B cell (primary cell): ENCODE measurements at regions not wholly inside any gene's neighbourhood (a gene's known extent, or its start where the extent isn't known, plus 50 kb on each side); places are given as distances from the start of the nearest gene placed in this dataset.

Source experiments
- ATAC-seq: fragments of 200-7000 bp; cut with Tn5 transposase; one replicate; pipeline ENCODE4 v1.10.0; 2021; ENCODE audit warnings: low read depth, mild to moderate bottlenecking, moderate number of reproducible peaks, moderate library complexity
- CTCF ChIA-PET: fragments of 350-600 bp; sonication (Branson Sonifier 250); formaldehyde crosslinking; loops from one replicate; lab custom pipeline; 2021; ENCODE audit warnings: antibody characterized with exemption, inconsistent platforms; lab: Charles Lee
- POLR2A ChIA-PET: fragments of 350-600 bp; sonication (Branson Sonifier 250); formaldehyde crosslinking; loops from one replicate; lab custom pipeline; 2021; ENCODE audit warnings: antibody characterized with exemption; lab: Charles Lee
- DNase-seq: peaks from one replicate; pipeline ENCODE4 v3.0.0; 2013
- H2AFZ ChIP-seq: 2 replicates; pipeline ENCODE4 v1.6.1; 2012; ENCODE audit warnings: mild to moderate bottlenecking, low read depth, low read length; ENCODE audit not compliant: insufficient read depth, poor library complexity, severe bottlenecking
- H3K27ac ChIP-seq, 2 donors: 1 replicate in 1 of 2; 2 replicates in 1 of 2; pipeline ENCODE4 v1.5.1; 2012 to 2013; ENCODE audit warnings: low read length in 2 of 2, mild to moderate bottlenecking in 2 of 2, moderate library complexity in 1 of 2
- H3K27me3 ChIP-seq, 4 experiments: fragments of 200-600 bp in 1 of 4; sonication (generic) in 1 of 4; replicated peaks in 1 of 4; 1 replicate in 2 of 4; 2 replicates in 2 of 4; pipeline versions ENCODE4 v1.6.1 to v1.7.0; 2013 to 2016; ENCODE audit warnings: low read length in 3 of 4, mild to moderate bottlenecking in 2 of 4, mixed read lengths in 1 of 4, moderate library complexity in 1 of 4; ENCODE audit not compliant: insufficient read depth in 4 of 4, control insufficient read depth in 3 of 4; ENCODE audit errors: control extremely low read depth in 1 of 4
- H3K36me3 ChIP-seq, 2 experiments: replicated peaks in 1 of 2; 1 replicate in 1 of 2; 2 replicates in 1 of 2; pipeline versions ENCODE4 v1.6.1 to v1.7.1; 2013; ENCODE audit warnings: low read length in 1 of 2; ENCODE audit not compliant: insufficient read depth in 2 of 2, control insufficient read depth in 1 of 2; ENCODE audit errors: control extremely low read depth in 1 of 2, extremely low read depth in 1 of 2
- H3K4me1 ChIP-seq, 2 donors: fragments of 200-600 bp in 1 of 2; sonication (generic) in 1 of 2; 1 replicate in 1 of 2; 2 replicates in 1 of 2; pipeline versions ENCODE4 v1.5.1 to v1.6.1; 2013 to 2017; ENCODE audit warnings: low read length in 2 of 2; ENCODE audit not compliant: control insufficient read depth in 2 of 2, insufficient read depth in 2 of 2
- H3K4me2 ChIP-seq: replicated peaks from 2 replicates; pipeline ENCODE3; 2012; ENCODE audit warnings: mild to moderate bottlenecking, low read depth, low read length; ENCODE audit not compliant: poor library complexity, severe bottlenecking
- H3K4me3 ChIP-seq, 5 experiments: fragments of 200-600 bp in 1 of 5; sonication (generic) in 1 of 5; 1 replicate in 3 of 5; 2 replicates in 2 of 5; pipeline versions ENCODE4 v1.5.1 to v1.7.0; 2011 to 2016; ENCODE audit warnings: low read length in 4 of 5, mild to moderate bottlenecking in 4 of 5, low read depth in 2 of 5, control low read depth in 1 of 5, moderate library complexity in 1 of 5; ENCODE audit not compliant: insufficient read depth in 1 of 5; ENCODE audit errors: control extremely low read depth in 1 of 5, extremely low read depth in 1 of 5
- H3K79me2 ChIP-seq: fragments of 200-600 bp; sonication (generic); one replicate; pipeline ENCODE4 v1.6.0; 2016; ENCODE audit warnings: low read length; ENCODE audit not compliant: control insufficient read depth, insufficient read depth
- H3K9ac ChIP-seq: fragments of 200-600 bp; sonication (generic); 2 replicates; pipeline ENCODE4 v1.6.1; 2017; ENCODE audit warnings: mild to moderate bottlenecking, low read length, moderate library complexity
- H3K9me3 ChIP-seq, 3 donors: one replicate each; pipeline versions ENCODE4 v1.6.1 to v1.7.1; 2013; ENCODE audit warnings: low read length in 2 of 3; ENCODE audit not compliant: control insufficient read depth in 2 of 3, insufficient read depth in 1 of 3; ENCODE audit errors: control extremely low read depth in 1 of 3
- H4K20me1 ChIP-seq: 2 replicates; pipeline ENCODE4 v1.6.0; 2012; ENCODE audit warnings: mild to moderate bottlenecking, low read length; ENCODE audit not compliant: insufficient read depth, control insufficient read depth, poor library complexity, severe bottlenecking
- H3K27ac Mint-ChIP-seq: one replicate; pipeline ENCODE4 v1.8.0; 2021; ENCODE audit warnings: mixed read lengths
- H3K27me3 Mint-ChIP-seq: one replicate; pipeline ENCODE4 v1.8.0; 2021; ENCODE audit warnings: mixed read lengths
- H3K4me1 Mint-ChIP-seq: one replicate; pipeline ENCODE4 v1.8.0; 2021; ENCODE audit warnings: mixed read lengths
- H3K4me3 Mint-ChIP-seq: one replicate; pipeline ENCODE4 v1.8.0; 2021; ENCODE audit warnings: mixed read lengths
- H3K9me3 Mint-ChIP-seq: one replicate; pipeline ENCODE4 v1.8.0; 2022; ENCODE audit warnings: mixed read lengths; ENCODE audit not compliant: insufficient read depth
- CTCF ChIP-seq: fragments of 200-600 bp; IDR thresholded peaks from one replicate; pipeline ENCODE4 v1.8.0; 2022; ENCODE audit warnings: antibody characterized with exemption, mild to moderate bottlenecking
- EZH2 ChIP-seq: IDR thresholded peaks from 2 replicates; pipeline ENCODE4 v1.6.1; 2012; ENCODE audit warnings: borderline replicate concordance, low read depth, mild to moderate bottlenecking, moderate library complexity, low read length; ENCODE audit not compliant: insufficient read depth, poor library complexity, severe bottlenecking
- WGBS: methylation state at CpG from one replicate; pipeline ENCODE4 v1.1.5; 2013; ENCODE audit warnings: missing lambda C conversion rate; ENCODE audit not compliant: insufficient coverage; 5-methylcytosine and 5-hydroxymethylcytosine counted together
- intact Hi-C: fragments of 100-400 bp; cut with micrococcal nuclease; formaldehyde crosslinking; loops from one replicate; pipeline ENCODE4 v1.10.0; 2022

GRCh38 chr2:545228-545627, 132.0 kb downstream of the TMEM18 start:
- intact Hi-C loops = no loop called here
- Histone ChIP-seq H3K27me3 (peaks cover 0 to 5% (median 0%) of the 10 kb centered on the region in 4 experiments), H3K9ac (no peak overlapping the region), H3K36me3 (no peaks in the 10 kb centered on the region), H4K20me1 (no peaks in the 10 kb centered on the region), H3K27ac (no peak overlapping the region), H3K4me1 (no peaks in the 10 kb centered on the region), H3K4me3 (no peak overlapping the region), H2AFZ (no peak overlapping the region), H3K4me2 (no peak overlapping the region), H3K79me2 (no peaks in the 10 kb centered on the region), H3K9me3 (no peaks in the 10 kb centered on the region)
- ATAC-seq (no peak), DNase-seq (no peak)
- TF ChIP-seq EZH2 = no peak
- no peak for TF ChIP-seq CTCF
- Mint-ChIP-seq H3K4me1 (peaks cover under 1% of the 10 kb centered on the region), H3K27me3 (peaks cover 25% of the 10 kb centered on the region), H3K9me3 (no peaks in the 10 kb centered on the region), H3K4me3 (no peak overlapping the region), H3K27ac (no peak overlapping the region)
- WGBS = 87% methylated on average over 12 of the region's 12 CpGs
- ChIA-PET CTCF (no interaction called here), POLR2A (no interaction called here)

GRCh38 chr2:538646-539045, 138.6 kb downstream of the TMEM18 start:
- DNase-seq = no peak
- ATAC-seq = no peak
- H3K79me2 ChIP-seq = no peaks in the 10 kb centered on the region
- H3K9ac ChIP-seq = no peak overlapping the region
- no peaks in the 10 kb centered on the region for H3K9me3 ChIP-seq
- intact Hi-C loops = no loop called here
- ChIA-PET CTCF (interaction anchor here (1.1 to 1.4 kb wide), 2 partner anchors 14 to 98 kb away, joined by 3 to 4 read pairs; no protein-coding TSS in a partner anchor), POLR2A (no interaction called here)
- Mint-ChIP-seq H3K4me3 (no peak overlapping the region), H3K27ac (no peak overlapping the region), H3K9me3 (no peaks in the 10 kb centered on the region), H3K27me3 (peaks cover 31% of the 10 kb centered on the region), H3K4me1 (no peaks in the 10 kb centered on the region)
- H3K4me1 ChIP-seq = no peaks in the 10 kb centered on the region
- H4K20me1 ChIP-seq = no peaks in the 10 kb centered on the region
- no peak overlapping the region for H3K27ac ChIP-seq
- H3K4me2 ChIP-seq = no peak overlapping the region
- WGBS = 95% methylated on average over 2 of the region's 2 CpGs
- H2AFZ ChIP-seq = no peak overlapping the region
- H3K27me3 ChIP-seq = peaks cover 0 to 3% (median 0%) of the 10 kb centered on the region in 4 experiments
- H3K4me3 ChIP-seq = no peak overlapping the region
- no peak for TF ChIP-seq CTCF
- no peak for TF ChIP-seq EZH2
- no peaks in the 10 kb centered on the region for H3K36me3 ChIP-seq
